CD4-positive, alpha-beta T cell (primary cell): ENCODE measurements at regions not wholly inside any gene's neighbourhood (a gene's known extent, or its start where the extent isn't known, plus 50 kb on each side); places are given as distances from the start of the nearest gene placed in this dataset.

Experiments used
- ATAC-seq: fragments of 200-7000 bp; cut with Tn5 transposase; one replicate; pipeline ENCODE4 v1.10.0; 2022; ENCODE audit warnings: mild to moderate bottlenecking; ENCODE audit not compliant: poor library complexity
- CTCF ChIA-PET: fragments of 350-600 bp; sonication (Branson Sonifier 250); formaldehyde crosslinking; loops from one replicate; lab custom pipeline; 2021; ENCODE audit warnings: antibody characterized with exemption, inconsistent platforms; lab: Charles Lee
- POLR2A ChIA-PET: fragments of 350-600 bp; sonication (Branson Sonifier 250); formaldehyde crosslinking; loops from one replicate; lab custom pipeline; 2021; ENCODE audit warnings: antibody characterized with exemption, inconsistent platforms; lab: Charles Lee
- DNase-seq, 14 experiments: peaks; one replicate each; pipeline ENCODE4 v3.0.0-alpha.2; 2013 to 2020; ENCODE audit warnings: mixed read lengths in 2 of 14
- H3K27ac ChIP-seq, 2 donors: one replicate each; pipeline versions ENCODE4 v1.5.1 to v1.7.0; 2013; ENCODE audit warnings: low read length in 2 of 2, low read depth in 1 of 2, mild to moderate bottlenecking in 1 of 2
- H3K27me3 ChIP-seq, 2 experiments: 1 replicate in 1 of 2; 2 replicates in 1 of 2; pipeline versions ENCODE4 v1.6.1 to v1.7.0; 2013; ENCODE audit warnings: low read length in 2 of 2, control low read depth in 1 of 2, mild to moderate bottlenecking in 1 of 2, moderate library complexity in 1 of 2; ENCODE audit not compliant: insufficient read depth in 2 of 2, control insufficient read depth in 1 of 2
- H3K36me3 ChIP-seq: one replicate; pipeline ENCODE4 v1.6.1; 2013; ENCODE audit warnings: low read length, control low read depth; ENCODE audit not compliant: insufficient read depth
- H3K4me1 ChIP-seq: one replicate; pipeline ENCODE4 v1.6.1; 2013; ENCODE audit warnings: low read length, control low read depth; ENCODE audit not compliant: insufficient read depth
- H3K4me3 ChIP-seq: one replicate; pipeline ENCODE4 v1.5.1; 2013; ENCODE audit warnings: mild to moderate bottlenecking, low read length, moderate library complexity
- H3K9me3 ChIP-seq, 2 experiments: 1 replicate in 1 of 2; 2 replicates in 1 of 2; pipeline versions ENCODE4 v1.6.1 to v1.7.0; 2013; ENCODE audit warnings: low read length in 2 of 2, mild to moderate bottlenecking in 2 of 2, control low read depth in 1 of 2, moderate library complexity in 1 of 2; ENCODE audit not compliant: control insufficient read depth in 1 of 2, insufficient read depth in 1 of 2
- H3K27ac Mint-ChIP-seq: one replicate; pipeline ENCODE4 v1.8.0; 2020; ENCODE audit warnings: mixed read lengths
- H3K27me3 Mint-ChIP-seq: one replicate; pipeline ENCODE4 v1.8.0; 2021; ENCODE audit warnings: mixed read lengths
- H3K36me3 Mint-ChIP-seq: one replicate; pipeline ENCODE4 v1.8.0; 2021; ENCODE audit warnings: low read depth, mixed read lengths
- H3K4me1 Mint-ChIP-seq: one replicate; pipeline ENCODE4 v1.8.0; 2021; ENCODE audit warnings: low read depth, mixed read lengths
- H3K4me3 Mint-ChIP-seq: one replicate; pipeline ENCODE4 v1.8.0; 2020; ENCODE audit warnings: mild to moderate bottlenecking, mixed read lengths
- H3K9me3 Mint-ChIP-seq: one replicate; pipeline ENCODE4 v1.8.0; 2020; ENCODE audit warnings: mixed read lengths
- CTCF ChIP-seq: fragments of 200-600 bp; IDR thresholded peaks from one replicate; pipeline ENCODE4 v1.8.0; 2022; ENCODE audit warnings: antibody characterized with exemption, mild to moderate bottlenecking
- intact Hi-C, 2 experiments: fragments of 100-400 bp; cut with DNase I in 1 of 2; cut with micrococcal nuclease in 1 of 2; formaldehyde crosslinking; loops; one replicate each; pipeline versions ENCODE4 v1.15.1 to v1.9.0; 2023 to 2025; cut with DNase I, micrococcal nuclease

GRCh38 chr20:20920433-20920832 is 185.7 kb downstream of the LINC00237 start:
- H3K4me1 ChIP-seq: no peaks in the 10 kb centered on the region
- H3K27ac ChIP-seq: no peak overlapping the region
- H3K9me3 ChIP-seq: peaks cover 5 to 18% of the 10 kb centered on the region in 2 experiments
- Mint-ChIP-seq H3K27me3 (peaks cover 21% of the 10 kb centered on the region), H3K9me3 (peaks cover 17% of the 10 kb centered on the region), H3K36me3 (no peaks in the 10 kb centered on the region), H3K4me1 (no peaks in the 10 kb centered on the region), H3K27ac (no peak overlapping the region), H3K4me3 (no peak overlapping the region)
- ChIA-PET POLR2A (no interaction called here), CTCF (no interaction called here)
- DNase-seq (no peak), ATAC-seq (no peak)
- no peaks in the 10 kb centered on the region for H3K36me3 ChIP-seq
- H3K4me3 ChIP-seq: no peak overlapping the region
- H3K27me3 ChIP-seq: no peaks in the 10 kb centered on the region
- no peak for TF ChIP-seq CTCF
- intact Hi-C loops: no loop called here

DNA sequence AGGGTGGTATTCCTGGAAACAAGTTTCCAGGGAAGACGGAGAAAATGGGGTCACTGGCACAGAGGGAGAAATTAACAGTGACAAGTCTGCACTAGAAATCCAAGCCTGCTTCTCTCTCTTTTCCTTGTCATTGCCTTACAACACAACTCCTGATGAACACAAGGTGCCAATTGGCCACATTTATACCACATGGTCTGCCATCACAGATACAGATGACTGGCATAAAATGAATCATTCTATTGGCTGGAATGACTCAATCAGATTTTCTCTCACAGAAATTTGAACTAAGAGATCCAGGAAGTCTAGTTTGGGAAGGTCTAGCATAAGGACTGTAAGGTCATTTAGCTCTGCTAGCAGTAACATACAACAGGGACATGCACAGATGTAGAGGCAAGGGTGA is 190.3 kb downstream of the LINC00237 start:
- POLR2A ChIA-PET: no interaction called here
- intact Hi-C loops: no loop called here
- Histone ChIP-seq H3K27ac (no peak overlapping the region), H3K4me3 (no peak overlapping the region), H3K36me3 (no peaks in the 10 kb centered on the region), H3K9me3 (peaks cover 6 to 23% of the 10 kb centered on the region in 2 experiments), H3K4me1 (no peaks in the 10 kb centered on the region), H3K27me3 (no peaks in the 10 kb centered on the region)
- ATAC-seq: no peak
- CTCF ChIA-PET: no interaction called here
- H3K4me3 Mint-ChIP-seq: no peak overlapping the region
- H3K36me3 Mint-ChIP-seq: no peaks in the 10 kb centered on the region
- no peak overlapping the region for H3K27ac Mint-ChIP-seq
- H3K9me3 Mint-ChIP-seq: peaks cover 20% of the 10 kb centered on the region
- peaks cover 32% of the 10 kb centered on the region for H3K27me3 Mint-ChIP-seq
- H3K4me1 Mint-ChIP-seq: no peaks in the 10 kb centered on the region
- no peak for TF ChIP-seq CTCF
- DNase-seq: no peak

- H3K4me1 ChIP-seq: no peaks in the 10 kb centered on the region
- no peaks in the 10 kb centered on the region for H3K9me3 Mint-ChIP-seq
- H3K4me3 ChIP-seq: no peak overlapping the region
- H3K4me1 Mint-ChIP-seq: no peaks in the 10 kb centered on the region
- H3K27me3 Mint-ChIP-seq: peaks cover 37% of the 10 kb centered on the region
- POLR2A ChIA-PET: no interaction called here
- no peak for TF ChIP-seq CTCF
- intact Hi-C loops: no loop called here
- H3K36me3 ChIP-seq: no peaks in the 10 kb centered on the region
- H3K9me3 ChIP-seq: no peaks in the 10 kb centered on the region
- H3K27me3 ChIP-seq: peaks cover 0 to 3% of the 10 kb centered on the region in 2 experiments
- CTCF ChIA-PET: no interaction called here
- ATAC-seq: no peak
- H3K4me3 Mint-ChIP-seq: no peak overlapping the region
- H3K27ac Mint-ChIP-seq: no peak overlapping the region
- no peak overlapping the region for H3K27ac ChIP-seq
- no peaks in the 10 kb centered on the region for H3K36me3 Mint-ChIP-seq
- DNase-seq: no peak
These were observed 192.0 kb upstream of the RALGAPA2 start for GRCh38 chr20:20904501-20904831.
